C1 segment of cervical spinal cord (tissue), 14 donors: ENCODE measurements at regions not wholly inside any gene's neighbourhood (a gene's known extent, or its start where the extent isn't known, plus 50 kb on each side); places are given as distances from the start of the nearest gene placed in this dataset.
"Not testable (repeated sequence)": the region's sequence is repeated elsewhere in the genome, so short reads cannot be mapped to it uniquely, and the experiment has no call there.

ENCODE experiments used
- DNase-seq, 14 donors: peaks; one replicate each; lab custom pipeline; 2025; lab: John Stamatoyannopoulos, UW

DNA sequence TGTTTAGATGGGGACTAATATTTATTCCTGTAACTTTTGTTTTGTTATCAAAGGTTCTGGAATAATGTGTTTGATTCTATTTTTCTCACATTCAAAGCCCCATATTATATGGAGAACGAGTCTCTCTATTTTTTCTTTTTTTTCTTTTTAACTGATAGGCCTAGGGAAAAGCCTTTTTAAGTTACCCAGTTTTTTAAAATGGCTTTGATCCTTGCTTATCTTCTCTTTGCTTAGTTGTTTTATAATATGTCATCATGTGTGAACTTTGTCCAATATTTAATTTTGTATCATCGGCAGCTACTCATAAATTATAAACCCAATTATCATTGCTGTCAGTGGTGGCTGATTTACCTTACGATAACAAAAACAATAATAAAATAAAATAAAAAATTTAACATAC, 610.3 kb upstream of the BCHE start:
- DNase-seq: no peak

DNA sequence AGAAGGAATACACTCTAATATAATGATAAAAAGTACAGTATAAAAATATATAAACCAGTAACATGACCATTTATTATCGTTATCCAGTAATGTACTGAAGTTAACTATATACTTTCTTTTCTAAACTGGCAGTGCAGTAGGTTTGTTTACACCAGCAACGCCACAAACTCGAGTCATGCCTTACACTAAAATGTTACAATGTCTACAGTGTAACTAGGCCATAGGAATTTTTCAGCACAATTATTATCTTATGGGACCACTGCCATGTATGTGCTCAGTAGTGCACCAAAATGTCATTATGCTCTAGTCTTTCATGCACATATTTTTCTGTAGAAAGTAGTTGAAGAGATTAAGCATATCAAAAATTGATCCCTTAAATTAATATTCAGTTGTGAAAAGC, 609.8 kb upstream of the BCHE start:
- DNase-seq: no peak

DNA sequence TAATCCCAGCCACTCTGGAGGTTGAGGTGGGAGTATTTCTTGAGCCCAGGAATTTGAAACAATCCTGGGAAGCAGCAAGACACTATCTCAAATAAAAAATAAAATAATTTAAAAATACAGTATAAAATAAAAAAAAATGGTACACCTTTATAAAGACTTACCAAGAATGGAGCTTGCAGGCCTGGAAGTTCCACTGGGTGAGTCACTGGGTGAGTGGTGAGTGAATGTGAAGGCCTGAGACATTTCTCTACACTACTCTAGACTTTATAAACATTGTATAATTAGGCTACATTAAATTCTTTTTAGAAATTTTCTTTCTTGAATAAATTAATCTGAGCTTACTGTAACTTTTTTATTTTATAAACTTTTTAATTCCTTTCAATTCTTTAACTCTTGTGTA, 609.1 kb upstream of the BCHE start:
- DNase-seq: no peak

DNA sequence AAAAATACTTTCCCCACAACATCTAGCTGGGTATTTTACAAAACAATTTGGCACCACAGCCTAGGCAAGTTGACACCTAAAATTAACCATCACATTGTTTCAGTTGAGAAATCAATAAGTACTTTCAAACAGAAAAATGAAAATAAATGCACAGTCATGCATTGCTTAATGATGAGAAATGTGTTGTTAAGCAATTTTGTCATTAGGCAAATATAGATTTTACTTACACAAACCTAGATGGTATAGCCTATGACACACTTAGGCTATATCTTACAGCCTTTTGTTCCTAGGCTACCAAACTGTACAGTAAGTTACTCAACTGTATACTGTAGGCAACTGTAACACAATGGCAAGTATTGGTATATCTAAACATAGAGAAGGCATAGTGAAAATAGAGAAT, 608.6 kb upstream of the BCHE start:
- no peak for DNase-seq

DNA sequence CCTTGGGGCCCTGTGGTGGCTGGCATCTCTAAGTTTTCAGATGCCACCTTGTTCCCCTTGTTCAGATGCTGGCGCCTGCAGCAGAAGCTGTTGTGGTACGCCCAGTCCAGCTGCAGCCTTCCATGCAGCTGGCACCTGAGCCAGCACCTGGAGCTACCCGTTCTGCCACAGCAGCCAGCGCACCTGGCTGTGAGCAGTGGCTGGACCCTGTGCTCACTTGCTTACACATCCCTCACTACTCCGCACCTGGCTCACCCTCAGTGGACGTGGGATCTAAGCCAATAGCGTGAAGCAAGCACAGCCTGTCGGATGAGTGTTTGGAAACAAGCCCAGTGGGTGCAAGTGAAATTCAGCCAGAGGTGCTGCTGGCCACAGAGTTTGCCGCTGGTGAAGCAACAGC, 607.5 kb upstream of the BCHE start:
- DNase-seq: no peak

DNA sequence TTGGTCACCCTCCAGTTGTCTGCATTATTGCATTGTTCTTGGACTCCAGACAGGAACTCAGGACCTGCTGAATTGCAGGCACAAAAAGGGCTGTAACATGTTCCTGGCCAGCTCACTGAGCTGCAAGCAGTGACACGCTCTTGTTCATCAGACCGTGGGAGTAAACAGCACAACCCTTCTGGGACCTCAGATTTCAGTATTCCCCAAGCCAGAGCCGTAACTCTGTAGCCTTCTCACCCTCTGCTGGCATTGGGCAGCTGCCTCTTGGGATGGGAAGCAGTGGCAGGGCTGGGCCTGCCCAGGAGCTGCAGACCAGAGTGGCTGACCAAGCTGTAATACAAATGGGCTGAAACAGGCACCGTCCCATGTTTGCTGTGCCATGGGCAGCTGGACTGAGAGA, 607.1 kb upstream of the BCHE start:
- DNase-seq: no peak

DNA sequence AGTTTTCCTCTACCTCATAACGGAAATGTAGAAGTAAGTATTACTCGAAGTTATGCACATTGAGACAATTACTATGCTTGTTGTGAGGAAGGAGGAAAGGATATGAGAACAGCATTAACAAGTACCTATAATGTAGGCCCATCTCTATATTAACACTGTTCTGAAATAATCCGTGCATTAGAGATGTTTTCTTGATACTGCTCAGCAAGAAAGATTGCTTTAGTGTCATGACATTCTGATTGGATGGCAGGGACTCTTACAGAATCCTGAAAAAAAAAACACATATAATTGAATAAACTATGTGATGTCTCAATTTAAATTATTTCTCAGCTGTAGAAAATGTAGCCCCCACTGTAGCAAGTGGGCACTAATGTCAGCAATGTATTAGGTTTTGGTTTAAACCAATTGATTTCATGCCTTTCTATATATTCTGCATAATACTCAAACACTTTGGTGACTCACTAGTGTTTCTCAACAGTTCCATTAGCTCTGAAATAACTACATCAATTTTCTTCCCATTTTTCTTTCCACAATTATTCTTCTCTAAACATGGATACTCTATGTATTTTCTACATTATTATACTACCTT, 598.3 kb upstream of the BCHE start:
- no peak for DNase-seq

DNA sequence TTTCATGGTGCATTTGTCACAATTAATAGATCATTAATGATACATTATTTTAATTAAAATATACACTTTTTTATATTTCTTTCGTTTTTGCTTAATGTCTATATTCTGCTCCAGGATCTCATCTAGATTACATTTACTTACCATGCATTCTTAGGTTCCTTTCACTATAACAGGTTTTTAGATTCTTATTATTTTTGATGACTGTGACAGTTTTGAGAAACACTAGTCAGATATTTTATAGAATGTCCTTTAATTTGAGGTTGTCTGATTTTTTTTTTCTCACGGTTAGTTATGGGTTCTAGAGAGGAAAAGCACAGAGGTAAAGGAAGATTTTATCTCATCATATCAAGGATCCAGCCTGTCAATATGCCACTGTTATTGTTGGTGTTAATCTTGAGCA, 595.8 kb upstream of the BCHE start:
- DNase-seq: no peak

DNA sequence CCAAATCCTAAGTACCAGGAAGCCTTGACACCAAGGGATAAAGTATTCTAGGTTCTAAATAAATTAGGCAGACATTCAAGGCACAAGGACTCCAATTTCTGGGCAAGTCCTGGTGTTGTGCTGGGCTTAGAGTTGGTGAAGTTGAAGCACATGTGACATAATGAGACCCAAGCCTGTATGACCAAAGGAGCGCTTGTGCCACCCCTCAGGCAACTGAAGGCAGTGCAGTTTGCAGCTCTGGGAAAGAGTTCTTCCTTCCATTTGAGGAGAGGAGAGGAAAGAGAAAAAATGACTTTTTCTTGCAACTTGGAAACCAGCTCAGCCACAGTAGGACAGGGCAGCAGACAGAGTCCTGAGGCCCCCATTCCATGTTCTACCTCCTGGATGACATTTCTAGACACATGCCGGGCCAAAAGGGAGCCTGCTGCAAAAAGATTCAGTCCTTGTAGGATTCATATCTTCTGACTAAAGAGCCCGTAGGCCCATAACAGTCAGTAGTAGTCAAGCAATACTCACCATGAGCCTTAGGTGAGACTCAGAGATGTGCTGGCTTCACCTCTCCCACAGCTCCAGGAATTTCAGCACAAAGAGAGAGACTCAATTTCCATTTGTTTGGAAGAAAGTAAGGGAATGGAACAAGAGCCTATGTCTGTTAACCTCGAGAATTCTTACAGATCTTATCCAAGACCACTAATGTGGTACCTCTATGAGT, 588.8 kb upstream of the BCHE start:
- DNase-seq: no peak

DNA sequence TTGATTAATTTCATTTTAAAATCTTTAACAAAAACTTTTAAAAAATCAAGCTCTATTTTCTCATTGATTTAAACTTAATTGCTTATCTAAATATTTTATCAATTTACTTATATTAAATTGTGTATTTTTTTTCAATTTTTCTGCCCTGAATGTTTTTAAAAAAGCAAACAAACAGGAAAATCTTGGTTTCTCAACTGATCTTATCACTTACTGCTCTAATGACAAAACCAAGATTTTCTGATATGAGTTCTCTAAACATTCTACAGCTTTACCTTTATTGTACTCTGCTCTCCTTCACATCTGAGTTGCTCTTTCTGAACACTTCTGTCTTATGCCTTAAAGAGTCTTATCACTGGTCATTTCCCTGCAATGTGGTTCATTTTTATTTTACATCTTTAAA, 587.8 kb upstream of the BCHE start:
- no peak for DNase-seq

DNA sequence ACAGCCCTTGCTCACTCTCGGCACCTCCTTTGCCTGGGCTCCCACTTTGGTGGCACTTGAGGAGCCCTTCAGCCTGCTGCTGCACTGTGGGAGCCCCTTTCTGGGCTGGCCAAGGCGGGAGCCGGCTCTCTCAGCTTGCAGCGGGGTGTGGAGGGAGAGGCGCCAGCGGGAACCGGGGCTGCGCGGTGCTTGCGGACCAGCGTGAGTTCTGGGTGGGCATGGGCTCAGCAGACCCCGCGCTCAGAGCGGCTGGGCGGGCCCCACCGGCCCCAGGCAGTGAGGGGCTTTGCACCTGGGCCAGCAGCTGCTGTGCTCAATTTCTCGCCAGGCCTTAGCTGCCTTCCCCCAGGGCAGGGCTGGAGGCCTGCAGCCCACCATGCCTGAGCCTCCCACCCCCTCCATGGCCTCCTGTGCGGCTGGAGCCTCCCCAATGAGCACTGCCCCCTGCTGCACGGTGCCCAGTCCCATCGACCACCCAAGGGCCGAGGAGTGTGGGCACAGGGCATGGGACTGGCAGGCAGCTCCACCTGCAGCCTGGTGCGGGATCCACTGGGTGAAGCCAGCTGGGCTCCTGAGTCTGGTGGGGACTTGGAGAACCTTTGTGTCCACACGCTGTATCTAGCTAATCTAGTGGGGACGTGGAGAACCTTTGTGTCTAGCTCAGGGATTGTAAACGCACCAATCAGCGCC, 586.7 kb upstream of the BCHE start:
- not testable (repeated sequence) for DNase-seq

DNA sequence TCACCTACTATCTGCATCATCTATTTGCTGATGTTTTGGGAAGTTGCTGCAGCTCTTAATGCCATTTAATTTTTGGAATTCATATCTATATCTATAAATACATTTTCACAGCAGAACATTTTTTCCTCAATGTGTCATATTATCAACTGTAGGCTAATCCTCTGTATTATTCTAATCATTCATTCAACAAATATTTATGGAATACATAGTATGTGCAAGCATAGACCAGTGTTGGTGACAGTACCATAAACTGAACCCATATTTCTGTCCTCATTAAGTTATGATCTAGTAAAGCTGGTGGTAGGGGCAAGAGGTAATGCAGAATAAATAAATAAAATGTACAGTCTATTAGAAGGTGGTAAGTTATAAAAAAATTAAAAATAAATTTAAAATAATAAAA, 585.3 kb upstream of the BCHE start:
- DNase-seq: no peak

DNA sequence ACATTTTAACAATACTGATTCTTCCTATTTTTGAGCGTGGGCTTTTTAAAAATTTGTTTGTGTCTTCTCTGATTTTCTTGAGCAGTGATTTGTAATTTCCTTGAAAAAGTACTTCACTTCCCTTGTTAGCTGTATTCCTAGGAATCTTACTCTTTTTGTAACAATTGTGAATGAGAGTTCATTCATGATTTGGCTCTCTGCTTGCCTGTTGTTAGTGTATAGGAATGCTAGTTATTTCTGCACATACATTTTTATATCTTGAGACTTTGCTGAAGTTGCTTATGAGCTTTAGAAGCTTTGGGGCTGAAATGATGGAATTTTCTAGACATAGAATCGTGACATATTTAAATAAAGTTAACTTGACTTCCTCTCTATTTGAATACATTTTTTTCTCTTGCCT, 582.8 kb upstream of the BCHE start:
- no peak for DNase-seq

DNA sequence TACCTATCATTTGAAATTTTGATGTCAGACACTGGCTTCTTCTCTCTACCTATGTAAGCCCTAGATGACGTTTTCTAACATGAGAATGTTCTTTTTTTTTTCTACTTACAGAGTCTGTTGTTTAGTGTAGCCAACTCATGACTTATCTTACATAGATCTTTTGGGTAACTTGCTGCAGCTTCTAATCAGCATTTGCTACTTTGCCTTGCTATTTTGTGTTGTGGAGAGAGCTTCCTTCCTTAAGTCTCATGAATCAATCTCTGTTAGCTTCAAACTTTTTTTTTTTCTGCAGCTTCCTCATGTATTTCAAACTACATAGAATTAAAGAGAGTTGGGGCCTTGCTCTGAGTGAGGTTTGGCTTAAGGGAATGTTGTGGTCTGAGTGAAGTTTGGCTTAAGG, 568.7 kb upstream of the BCHE start:
- no peak for DNase-seq

DNA sequence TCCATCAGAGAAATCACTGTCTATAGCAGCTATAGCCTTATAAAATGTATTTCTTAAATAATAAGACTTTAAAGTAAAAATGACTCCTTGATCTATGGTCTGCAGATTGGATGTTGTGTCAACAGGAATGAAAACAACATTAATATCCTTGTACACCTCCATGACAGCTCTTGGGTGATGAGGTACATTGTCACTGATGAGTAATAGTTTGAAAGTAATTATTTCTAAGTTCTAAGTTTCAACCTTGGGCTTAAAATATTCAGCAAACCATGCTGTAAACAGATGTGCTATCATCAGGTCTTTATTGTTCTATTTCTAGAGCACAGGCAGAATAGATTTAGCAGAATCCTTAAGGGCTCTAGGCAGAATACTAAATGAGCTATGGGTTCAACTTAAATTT, 568.2 kb upstream of the BCHE start:
- no peak for DNase-seq

DNA sequence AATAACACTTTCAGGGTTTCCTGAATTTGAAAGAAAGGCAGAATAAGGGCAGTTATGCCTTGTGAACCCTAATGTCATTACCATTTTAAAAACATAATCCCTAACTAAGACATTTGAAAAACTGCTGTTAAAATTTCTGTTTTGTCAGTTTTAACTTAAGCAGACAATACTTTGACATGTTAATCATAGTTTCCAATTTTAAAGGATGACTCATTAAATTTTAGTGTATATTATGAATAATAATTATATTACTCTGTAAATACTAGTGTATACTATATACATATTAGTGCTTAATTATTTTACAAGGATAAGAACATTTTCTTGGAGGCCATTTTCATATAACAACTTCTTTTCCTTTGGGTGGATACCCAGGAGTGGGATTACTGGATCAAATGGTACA, 553.1 kb upstream of the BCHE start:
- no peak for DNase-seq

DNA sequence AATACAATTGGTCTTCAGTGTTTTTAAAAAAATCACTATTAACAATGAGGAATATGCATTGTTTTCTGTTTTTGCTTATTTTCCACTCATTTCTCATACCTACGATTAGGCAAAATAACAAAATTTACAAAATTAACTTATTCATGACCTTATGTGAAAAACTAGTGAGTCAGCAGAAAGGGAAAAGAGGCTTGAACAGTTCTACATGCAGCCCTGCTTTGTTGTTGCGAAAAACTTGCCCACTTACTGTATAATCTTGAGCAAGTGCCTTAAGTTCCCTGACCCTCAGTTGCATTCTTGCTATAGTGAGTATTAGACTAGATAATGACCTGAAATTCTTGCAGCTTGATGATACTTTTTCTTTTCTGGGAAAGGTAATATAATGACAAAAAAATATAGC, 551.1 kb upstream of the BCHE start:
- no peak for DNase-seq

DNA sequence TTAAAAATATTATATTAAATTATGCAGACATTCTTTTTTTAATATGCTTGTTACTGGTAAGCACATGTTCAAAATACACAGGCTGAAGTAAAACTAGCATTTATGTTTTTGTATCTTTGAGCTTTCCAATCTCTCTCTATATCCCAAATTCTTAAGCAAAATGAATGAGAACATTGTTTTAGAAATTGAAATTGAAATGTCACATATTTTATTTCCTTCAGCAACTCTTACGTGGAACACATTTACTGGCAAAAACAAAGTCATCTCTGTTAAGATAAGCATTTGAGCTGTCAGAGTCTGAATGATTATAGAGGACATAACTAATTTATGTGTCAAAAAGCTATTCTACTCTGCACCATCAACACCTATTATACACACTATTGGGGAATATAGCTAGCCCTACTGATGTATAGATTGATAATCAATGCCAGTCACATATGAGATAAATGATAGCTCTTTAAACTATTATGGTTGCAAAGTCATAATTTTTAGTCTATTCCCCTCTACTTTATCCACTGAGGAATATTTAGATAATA, 535.4 kb upstream of the BCHE start:
- no peak for DNase-seq

DNA sequence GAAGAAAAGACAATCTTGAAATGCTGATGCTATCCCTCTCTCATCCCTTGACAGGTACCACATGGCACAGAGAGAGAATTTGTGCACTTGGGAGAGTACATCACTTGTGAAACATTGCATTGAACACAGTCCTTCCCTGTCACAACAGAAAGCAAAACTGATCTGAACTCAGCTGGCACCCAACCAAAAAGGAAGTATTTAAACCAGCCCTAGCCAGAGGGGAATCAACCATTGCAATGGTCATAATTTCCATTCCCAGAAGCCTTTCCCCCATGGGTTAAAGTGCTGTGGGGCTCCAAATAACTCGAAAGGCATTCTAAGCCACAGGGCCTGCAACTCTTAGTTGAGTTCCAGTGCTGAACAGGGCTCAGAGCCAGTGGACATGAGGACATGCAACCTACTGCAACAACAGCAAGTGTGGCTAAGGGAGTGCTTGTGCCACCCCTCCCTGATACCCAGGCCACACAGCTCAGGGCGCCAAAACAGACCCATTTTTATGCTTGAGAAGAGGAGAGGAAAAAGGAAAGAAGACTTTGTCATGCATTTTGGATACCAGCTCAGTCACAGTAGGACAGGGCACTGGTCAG, 530.8 kb upstream of the BCHE start:
- no peak for DNase-seq

DNA sequence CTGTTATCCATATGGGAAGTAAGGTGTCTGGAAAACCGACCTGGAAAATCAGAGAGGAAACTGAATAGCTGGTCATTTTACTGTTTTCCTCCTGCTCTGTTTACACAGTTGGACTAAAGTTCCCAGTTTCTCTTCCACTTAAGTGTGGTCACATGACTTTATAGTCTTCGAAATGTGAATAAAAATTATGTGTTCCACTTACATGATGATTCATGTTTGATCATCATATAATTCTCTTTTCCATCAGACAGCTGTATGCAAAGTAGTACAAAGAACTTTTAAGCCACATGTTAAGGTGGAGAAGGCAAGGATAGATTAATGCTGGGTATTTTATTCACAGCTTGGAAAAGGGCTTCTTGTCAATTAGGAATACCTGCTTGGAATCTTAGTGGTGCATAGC, 525.5 kb upstream of the BCHE start:
- no peak for DNase-seq

DNA sequence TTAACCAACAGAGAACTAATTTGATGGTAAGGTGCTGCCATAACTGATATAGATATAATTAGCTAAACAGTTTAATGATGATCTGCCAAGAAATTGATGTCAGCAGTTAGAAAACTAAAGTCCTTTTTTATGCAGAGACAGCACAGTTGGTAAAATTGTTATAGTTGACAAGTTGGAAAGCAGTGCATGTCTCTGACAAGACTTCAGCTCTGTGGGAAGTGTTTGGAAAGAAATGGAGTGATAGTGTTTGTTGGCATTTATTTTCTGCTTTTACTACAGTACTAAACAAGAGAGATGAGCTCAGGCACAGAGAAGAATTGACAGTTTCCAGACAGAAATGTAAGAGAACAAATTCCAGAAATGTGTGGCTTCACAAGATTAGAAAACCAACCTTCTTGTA, 523.5 kb upstream of the BCHE start:
- DNase-seq: no peak

DNA sequence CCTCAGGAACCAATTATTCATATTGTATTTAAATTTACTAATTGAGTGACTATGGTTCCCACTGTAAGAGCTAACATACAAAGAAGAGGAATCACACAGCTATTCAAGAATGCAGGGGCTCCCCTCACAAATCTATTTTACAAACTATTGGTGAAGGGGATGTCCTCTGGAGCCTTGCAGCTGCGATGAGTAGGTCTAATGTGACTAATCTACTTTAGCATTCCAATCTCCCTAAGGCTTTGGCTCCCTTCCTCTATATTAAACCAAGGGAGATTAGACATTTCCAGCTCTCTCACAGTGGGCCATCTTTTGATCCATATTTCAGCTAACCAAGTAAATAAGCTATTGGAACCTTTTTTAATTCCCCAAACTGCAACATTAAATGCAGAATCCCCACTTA, 514.2 kb upstream of the BCHE start:
- no peak for DNase-seq
